GM06990 (cell line): ENCODE measurements at regions not wholly inside any gene's neighbourhood (a gene's known extent, or its start where the extent isn't known, plus 50 kb on each side); places are given as distances from the start of the nearest gene placed in this dataset.
A peak's percentile ranks its signal among the peaks of the same experiment; 100 is the strongest.

Experiments
- DNase-seq: peaks from one replicate; pipeline ENCODE4 v3.0.0-alpha.2; 2011; ENCODE audit not compliant: insufficient read length; ENCODE audit errors: extremely low read depth
- H3K27me3 ChIP-seq: replicated peaks from 2 replicates; pipeline ENCODE4 v1.6.0; 2011; ENCODE audit warnings: low read length; ENCODE audit not compliant: control insufficient read depth, insufficient read depth
- H3K36me3 ChIP-seq: 2 replicates; pipeline ENCODE4 v1.5.1; 2011; ENCODE audit warnings: low read length; ENCODE audit not compliant: control insufficient read depth, insufficient read depth
- H3K4me3 ChIP-seq: replicated peaks from 2 replicates; pipeline ENCODE4 v1.5.1; 2011; ENCODE audit warnings: low read depth, mild to moderate bottlenecking, control low read depth, low read length
- CTCF ChIP-seq: IDR thresholded peaks from 2 replicates; pipeline ENCODE4 v1.5.1; 2011; ENCODE audit warnings: low read length, control low read depth, mild to moderate bottlenecking, inconsistent platforms; ENCODE audit not compliant: insufficient read depth, poor library complexity, severe bottlenecking

GRCh38 chr5:159826351-159827214, 89.7 kb upstream of the ADRA1B start:
- no peak overlapping the region for H3K4me3 ChIP-seq
- peak; percentile 32 for DNase-seq
- no peak for TF ChIP-seq CTCF
- H3K36me3 ChIP-seq, result no peaks in the 10 kb centered on the region
- H3K27me3 ChIP-seq, result no peaks in the 10 kb centered on the region; the same call in 1 of the 2 replicates

- Histone ChIP-seq H3K4me3 (no peak overlapping the region), H3K36me3 (no peaks in the 10 kb centered on the region), H3K27me3 (no peaks in the 10 kb centered on the region; the same call in 1 of the 2 replicates)
- DNase-seq, result no peak
- TF ChIP-seq CTCF, result no peak
Observed at GRCh38 chr5:159827861-159828260, 88.4 kb upstream of the ADRA1B start.

- DNase-seq, result no peak
Observed at GRCh38 chr5:159832073-159832472, 84.2 kb upstream of the ADRA1B start.

GRCh38 chr5:159833088-159833487, 83.2 kb upstream of the ADRA1B start:
- TF ChIP-seq CTCF, result no peak
- no peak overlapping the region for H3K4me3 ChIP-seq
- H3K36me3 ChIP-seq, result no peaks in the 10 kb centered on the region
- no peak for DNase-seq
- no peaks in the 10 kb centered on the region; the same call in none of the 2 replicates for H3K27me3 ChIP-seq

More at GRCh38 chr5:159832073-159832472, 84.2 kb upstream of the ADRA1B start:
- H3K27me3 ChIP-seq, result no peaks in the 10 kb centered on the region; the same call in none of the 2 replicates
- H3K36me3 ChIP-seq, result no peaks in the 10 kb centered on the region
- H3K4me3 ChIP-seq, result no peak overlapping the region
- no peak for TF ChIP-seq CTCF

- DNase-seq, result no peak
- H3K4me3 ChIP-seq, result no peak overlapping the region
- no peak for TF ChIP-seq CTCF
- no peaks in the 10 kb centered on the region for H3K36me3 ChIP-seq
- no peaks in the 10 kb centered on the region; the same call in none of the 2 replicates for H3K27me3 ChIP-seq
Observed at GRCh38 chr5:159833846-159834245, 82.4 kb upstream of the ADRA1B start.
